ENCODE measurements at regions not wholly inside any gene's neighbourhood (a gene's known extent, or its start where the extent isn't known, plus 50 kb on each side); places are given as distances from the start of the nearest gene placed in this dataset.

DNA sequence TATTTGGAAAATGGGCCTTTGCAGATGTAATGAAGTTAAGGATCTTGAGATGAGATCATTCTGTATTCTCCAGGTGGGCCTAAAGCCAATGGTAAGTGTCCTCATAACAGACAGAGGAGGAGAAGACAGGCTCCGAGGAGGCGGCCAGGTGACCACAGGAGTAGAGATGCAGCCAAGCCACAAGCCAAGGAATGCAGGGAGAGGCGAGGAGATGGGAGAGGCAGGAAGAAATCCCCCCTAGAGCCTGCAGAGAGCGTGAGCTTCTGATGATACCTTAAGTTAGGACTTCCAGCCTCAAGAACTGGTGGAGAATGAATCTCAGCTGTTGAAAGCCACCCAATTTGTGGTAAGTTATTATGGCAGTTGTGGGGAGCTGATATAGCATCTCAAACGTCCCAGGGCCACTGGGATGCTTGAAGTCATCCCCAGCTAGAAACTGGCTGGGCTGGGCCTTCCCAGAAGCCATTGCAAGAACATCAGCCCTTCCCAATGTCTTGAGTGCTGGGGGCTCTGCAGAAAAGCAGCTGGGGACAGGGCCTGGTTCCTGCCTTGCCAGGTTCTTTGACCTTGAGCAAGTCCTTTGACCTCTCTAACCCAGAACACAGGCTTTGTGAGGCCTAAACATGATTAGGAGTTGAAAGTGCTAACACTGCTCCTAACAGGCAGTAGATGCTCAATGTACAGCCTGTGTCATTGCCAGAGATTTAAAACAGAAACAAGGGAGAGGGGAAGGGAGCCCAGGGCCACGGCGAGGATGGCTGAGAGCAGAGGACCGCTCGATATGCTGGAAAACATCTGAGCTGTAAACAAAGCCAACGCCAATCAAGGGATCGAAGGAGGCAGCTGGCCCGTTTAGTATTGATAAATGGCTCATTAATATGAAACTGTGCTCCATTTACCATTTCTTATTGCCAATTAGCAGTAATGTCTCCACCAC lies 632.3 kb downstream of the TBC1D22A start:
- no peak for TF ChIP-seq CTCF (conservative IDR thresholded peaks at IDR 0.05; ENCODE audit: low read depth in 2 of 2)
- no peak for TF ChIP-seq POLR2AphosphoS5 (IDR thresholded peaks at IDR 0.05; ENCODE audit: low read depth)

Data from GM23338 (cell line).